GM12878 (cell line): ENCODE measurements at regions not wholly inside any gene's neighbourhood (a gene's known extent, or its start where the extent isn't known, plus 50 kb on each side); places are given as distances from the start of the nearest gene placed in this dataset.

Experiments used
- ATAC-seq: fragments of 200-7000 bp; cut with Tn5 transposase; 3 replicates; pipeline ENCODE4 v1.9.1; 2020; ENCODE audit warnings: mild to moderate bottlenecking, moderate library complexity
- BruUV-seq: library from RNA; stranded (reverse); fragments of 400-500 nt; replicated peaks from 2 replicates; lab custom pipeline; 2021; lab: Mats Ljungman, UMichigan
- CTCF ChIA-PET: fragments of 300-600 bp; sonication (Branson Sonifier 250); formaldehyde crosslinking; extraction: SDS; loops from one replicate; lab custom pipeline; 2021; ENCODE audit warnings: inconsistent platforms; lab: Yijun Ruan, JAX
- POLR2A ChIA-PET: fragments of 350-600 bp; formaldehyde crosslinking; extraction: SDS; loops from one replicate; lab custom pipeline; 2021; ENCODE audit warnings: inconsistent platforms; lab: Charles Lee
- RAD21 ChIA-PET: fragments of 300-600 bp; sonication (Branson Sonifier 250); formaldehyde crosslinking; loops from one replicate; lab custom pipeline; 2023; ENCODE audit warnings: antibody characterized with exemption; ENCODE audit not compliant: unreplicated experiment; lab: Charles Lee
- SMC1A ChIA-PET: fragments of 300-600 bp; sonication (Branson Sonifier 250); formaldehyde crosslinking; loops from one replicate; lab custom pipeline; 2023; ENCODE audit not compliant: unreplicated experiment, uncharacterized antibody; lab: Charles Lee
- DNase-seq: peaks from one replicate; pipeline ENCODE4 v3.0.0-alpha.2; 2011; ENCODE audit warnings: low read depth, low spot score
- FAIRE-seq: peaks from 3 replicates; lab custom pipeline; 2011; peaks lifted over from hg19 to GRCh38; lab: Jason Lieb, UNC
- H2AFZ ChIP-seq: 2 replicates; pipeline ENCODE4 v1.6.0; 2011; ENCODE audit warnings: low read depth, low read length, control low read depth; ENCODE audit not compliant: control insufficient read depth
- H3K27ac ChIP-seq: 2 replicates; pipeline ENCODE4 v1.5.1; 2011; ENCODE audit warnings: control low read depth; ENCODE audit not compliant: control insufficient read depth, insufficient read depth
- H3K27me3 ChIP-seq, 2 experiments: replicated peaks in 1 of 2; 2 replicates each; pipeline versions ENCODE4 v1.6.0 to v1.6.1; 2011; ENCODE audit warnings: low read length in 1 of 2; ENCODE audit not compliant: control insufficient read depth in 2 of 2, insufficient read depth in 2 of 2
- H3K36me3 ChIP-seq, 2 experiments: 2 replicates each; pipeline ENCODE4 v1.5.1; 2011; ENCODE audit warnings: low read length in 1 of 2; ENCODE audit not compliant: control insufficient read depth in 2 of 2, insufficient read depth in 2 of 2
- H3K4me1 ChIP-seq: 2 replicates; pipeline ENCODE4 v1.6.1; 2011; ENCODE audit warnings: mild to moderate bottlenecking, low read length, moderate library complexity, mixed read lengths; ENCODE audit not compliant: control insufficient read depth, insufficient read depth
- H3K4me2 ChIP-seq: 2 replicates; pipeline ENCODE4 v1.6.0; 2011; ENCODE audit warnings: control low read depth; ENCODE audit not compliant: control insufficient read depth, insufficient read depth
- H3K4me3 ChIP-seq: fragments of 200-600 bp; sonication (generic); 2 replicates; pipeline ENCODE4 v1.5.1; 2016
- H3K79me2 ChIP-seq: 2 replicates; pipeline ENCODE4 v1.6.0; 2011; ENCODE audit warnings: low read length; ENCODE audit not compliant: control insufficient read depth, insufficient read depth
- H3K9ac ChIP-seq: 2 replicates; pipeline ENCODE4 v1.8.0; 2011; ENCODE audit warnings: low read length, control low read depth, mixed read lengths; ENCODE audit not compliant: control insufficient read depth, insufficient read depth
- H3K9me3 ChIP-seq: replicated peaks from 3 replicates; pipeline ENCODE4 v1.5.1; 2011; ENCODE audit warnings: mild to moderate bottlenecking, low read length; ENCODE audit not compliant: control insufficient read depth, insufficient read depth
- H4K20me1 ChIP-seq: 2 replicates; pipeline ENCODE4 v1.6.0; 2011; ENCODE audit not compliant: control insufficient read depth, insufficient read depth
- ASH2L ChIP-seq: fragments of 300-600, 200-600 bp; sonication (generic); IDR thresholded peaks from 2 replicates; pipeline ENCODE4 v1.6.1; 2017; ENCODE audit warnings: low read depth, mild to moderate bottlenecking, borderline replicate concordance
- CHD1 ChIP-seq: IDR thresholded peaks from 2 replicates; pipeline ENCODE4 v1.6.1; 2012; ENCODE audit warnings: low read depth, low read length, improper control_type of control experiment
- CHD4 ChIP-seq: fragments of 200-600 bp; sonication (generic); IDR thresholded peaks from 2 replicates; pipeline ENCODE4 v1.6.1; 2016; ENCODE audit warnings: mild to moderate bottlenecking
- ETV6 ChIP-seq, 2 experiments: fragments of 450-650 bp in 1 of 2; IDR thresholded peaks in 1 of 2; conservative IDR thresholded peaks in 1 of 2; 2 replicates each; pipeline ENCODE4 v1.6.1; 2014; ENCODE audit warnings: antibody characterized with exemption in 1 of 2, borderline replicate concordance in 1 of 2, low read depth in 1 of 2, mild to moderate bottlenecking in 1 of 2, moderate library complexity in 1 of 2
- SMARCA5 ChIP-seq: fragments of 450-650 bp; IDR thresholded peaks from 2 replicates; pipeline ENCODE4 v1.6.1; 2017; ENCODE audit warnings: mild to moderate bottlenecking
- WGBS: methylation state at CpG from one replicate; pipeline ENCODE4 v1.1.6; 2016; ENCODE audit warnings: low lambda C conversion rate; ENCODE audit not compliant: insufficient replicate concordance, insufficient coverage; ENCODE audit errors: missing lambda C conversion rate; 5-methylcytosine and 5-hydroxymethylcytosine counted together
- in situ Hi-C: fragments of 300-500 bp; cut with MboI; formaldehyde crosslinking; loops from 9 replicates; pipeline ENCODE4 v1.14.3; 2018; ENCODE audit warnings: mixed read lengths
- intact Hi-C: fragments of 100-400 bp; cut with micrococcal nuclease; formaldehyde crosslinking; loops from one replicate; pipeline ENCODE4 v1.14.2; 2022; ENCODE audit not compliant: unreplicated experiment
- TF ChIP-seq, protein P1 (sequence below): IDR thresholded peaks from 2 replicates; pipeline ENCODE4 v1.6.1; 2012; ENCODE audit warnings: low read length, inconsistent platforms
- TF ChIP-seq, protein P2 (sequence below): fragments of 450-650 bp; IDR thresholded peaks from 2 replicates; pipeline ENCODE4 v1.6.1; 2018; ENCODE audit warnings: mild to moderate bottlenecking, low read depth, moderate library complexity; ENCODE audit not compliant: partially characterized antibody

DNA sequence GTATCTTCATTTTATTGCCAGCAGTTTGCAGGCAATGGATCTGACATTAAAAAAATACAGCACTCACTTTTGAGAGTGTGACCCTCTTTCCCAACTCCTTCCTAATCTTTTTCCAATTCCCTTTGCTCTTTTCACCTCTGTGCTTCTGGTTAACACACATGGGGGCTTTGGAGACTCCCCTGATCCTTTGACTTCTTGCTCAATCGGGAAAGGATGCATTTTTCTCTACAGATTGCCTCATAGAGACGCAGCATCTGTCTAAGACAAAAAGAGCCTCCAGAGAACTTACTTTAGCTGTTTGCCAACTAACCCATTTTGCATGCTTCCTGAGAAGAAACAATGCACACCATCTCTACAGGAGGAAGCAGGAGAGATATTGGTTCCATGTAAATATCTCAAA is 378.3 kb downstream of the PBX1 start:
- ChIA-PET CTCF (no interaction called here), POLR2A (no interaction called here), SMC1A (interaction anchor here (0.6 kb wide), 1 partner anchor 23 kb away, joined by 3 read pairs; no protein-coding TSS in a partner anchor), RAD21 (no interaction called here)
- no peaks in the 10 kb centered on the region for H3K27me3 ChIP-seq
- no TSS peak for BruUV-seq
- no peak overlapping the region for H2AFZ ChIP-seq
- no peak overlapping the region for H3K27ac ChIP-seq
- TF ChIP-seq ETV6 (conservative IDR thresholded peaks at IDR 0.05 in 1 of 2, IDR thresholded peaks at IDR 0.05 in 1 of 2; ENCODE audit: borderline replicate concordance in 1 of 2, low read depth in 1 of 2) (no peak), ASH2L (no peak), CHD4 (no peak), SMARCA5 (no peak), CHD1 (no peak)
- TF ChIP-seq, protein P1, sequence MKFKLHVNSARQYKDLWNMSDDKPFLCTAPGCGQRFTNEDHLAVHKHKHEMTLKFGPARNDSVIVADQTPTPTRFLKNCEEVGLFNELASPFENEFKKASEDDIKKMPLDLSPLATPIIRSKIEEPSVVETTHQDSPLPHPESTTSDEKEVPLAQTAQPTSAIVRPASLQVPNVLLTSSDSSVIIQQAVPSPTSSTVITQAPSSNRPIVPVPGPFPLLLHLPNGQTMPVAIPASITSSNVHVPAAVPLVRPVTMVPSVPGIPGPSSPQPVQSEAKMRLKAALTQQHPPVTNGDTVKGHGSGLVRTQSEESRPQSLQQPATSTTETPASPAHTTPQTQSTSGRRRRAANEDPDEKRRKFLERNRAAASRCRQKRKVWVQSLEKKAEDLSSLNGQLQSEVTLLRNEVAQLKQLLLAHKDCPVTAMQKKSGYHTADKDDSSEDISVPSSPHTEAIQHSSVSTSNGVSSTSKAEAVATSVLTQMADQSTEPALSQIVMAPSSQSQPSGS, result no peak
- TF ChIP-seq, protein P2, sequence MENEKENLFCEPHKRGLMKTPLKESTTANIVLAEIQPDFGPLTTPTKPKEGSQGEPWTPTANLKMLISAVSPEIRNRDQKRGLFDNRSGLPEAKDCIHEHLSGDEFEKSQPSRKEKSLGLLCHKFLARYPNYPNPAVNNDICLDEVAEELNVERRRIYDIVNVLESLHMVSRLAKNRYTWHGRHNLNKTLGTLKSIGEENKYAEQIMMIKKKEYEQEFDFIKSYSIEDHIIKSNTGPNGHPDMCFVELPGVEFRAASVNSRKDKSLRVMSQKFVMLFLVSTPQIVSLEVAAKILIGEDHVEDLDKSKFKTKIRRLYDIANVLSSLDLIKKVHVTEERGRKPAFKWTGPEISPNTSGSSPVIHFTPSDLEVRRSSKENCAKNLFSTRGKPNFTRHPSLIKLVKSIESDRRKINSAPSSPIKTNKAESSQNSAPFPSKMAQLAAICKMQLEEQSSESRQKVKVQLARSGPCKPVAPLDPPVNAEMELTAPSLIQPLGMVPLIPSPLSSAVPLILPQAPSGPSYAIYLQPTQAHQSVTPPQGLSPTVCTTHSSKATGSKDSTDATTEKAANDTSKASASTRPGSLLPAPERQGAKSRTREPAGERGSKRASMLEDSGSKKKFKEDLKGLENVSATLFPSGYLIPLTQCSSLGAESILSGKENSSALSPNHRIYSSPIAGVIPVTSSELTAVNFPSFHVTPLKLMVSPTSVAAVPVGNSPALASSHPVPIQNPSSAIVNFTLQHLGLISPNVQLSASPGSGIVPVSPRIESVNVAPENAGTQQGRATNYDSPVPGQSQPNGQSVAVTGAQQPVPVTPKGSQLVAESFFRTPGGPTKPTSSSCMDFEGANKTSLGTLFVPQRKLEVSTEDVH, result no peak
- no peaks in the 10 kb centered on the region for H3K9me3 ChIP-seq
- no peaks in the 10 kb centered on the region for H3K36me3 ChIP-seq
- H3K4me1 ChIP-seq, result no peaks in the 10 kb centered on the region
- H4K20me1 ChIP-seq, result no peaks in the 10 kb centered on the region
- ATAC-seq (no peak), FAIRE-seq (no peak), DNase-seq (no peak)
- in situ Hi-C loops, result no loop called here
- intact Hi-C loops, result no loop called here
- H3K9ac ChIP-seq, result no peak overlapping the region
- no peak overlapping the region for H3K4me3 ChIP-seq
- WGBS, result 0% methylated on average over 2 of the region's 2 CpGs
- no peak overlapping the region for H3K4me2 ChIP-seq
- H3K79me2 ChIP-seq, result no peaks in the 10 kb centered on the region
